Mesothelial cell of epicardium (in vitro differentiated cells): ENCODE measurements at regions not wholly inside any gene's neighbourhood (a gene's known extent, or its start where the extent isn't known, plus 50 kb on each side); places are given as distances from the start of the nearest gene placed in this dataset.

ENCODE experiments used
- DNase-seq, 2 experiments: peaks; one replicate each; pipeline ENCODE4 v3.0.0; 2021; ENCODE audit warnings: low spot score in 2 of 2; ENCODE audit not compliant: unreplicated experiment in 2 of 2
- H3K27ac Mint-ChIP-seq: 2 replicates; pipeline ENCODE4 v1.8.0; 2021; ENCODE audit warnings: mixed read lengths
- H3K27me3 Mint-ChIP-seq: 2 replicates; pipeline ENCODE4 v1.8.0; 2021; ENCODE audit warnings: low read depth, mixed read lengths
- H3K36me3 Mint-ChIP-seq: 2 replicates; pipeline ENCODE4 v1.8.0; 2021; ENCODE audit warnings: mixed read lengths
- H3K4me1 Mint-ChIP-seq: 2 replicates; pipeline ENCODE4 v1.8.0; 2021; ENCODE audit warnings: mixed read lengths
- H3K4me3 Mint-ChIP-seq: 2 replicates; pipeline ENCODE4 v1.8.0; 2021; ENCODE audit warnings: mild to moderate bottlenecking, moderate library complexity, mixed read lengths
- H3K9me3 Mint-ChIP-seq: 2 replicates; pipeline ENCODE4 v1.8.0; 2021; ENCODE audit warnings: mixed read lengths
- TF ChIP-seq, protein P1 (sequence below): fragments of 200-600 bp; sonication (generic); IDR thresholded peaks from one replicate; pipeline ENCODE4 v1.5.0; 2021; ENCODE audit warnings: antibody characterized with exemption; ENCODE audit not compliant: unreplicated experiment

DNA sequence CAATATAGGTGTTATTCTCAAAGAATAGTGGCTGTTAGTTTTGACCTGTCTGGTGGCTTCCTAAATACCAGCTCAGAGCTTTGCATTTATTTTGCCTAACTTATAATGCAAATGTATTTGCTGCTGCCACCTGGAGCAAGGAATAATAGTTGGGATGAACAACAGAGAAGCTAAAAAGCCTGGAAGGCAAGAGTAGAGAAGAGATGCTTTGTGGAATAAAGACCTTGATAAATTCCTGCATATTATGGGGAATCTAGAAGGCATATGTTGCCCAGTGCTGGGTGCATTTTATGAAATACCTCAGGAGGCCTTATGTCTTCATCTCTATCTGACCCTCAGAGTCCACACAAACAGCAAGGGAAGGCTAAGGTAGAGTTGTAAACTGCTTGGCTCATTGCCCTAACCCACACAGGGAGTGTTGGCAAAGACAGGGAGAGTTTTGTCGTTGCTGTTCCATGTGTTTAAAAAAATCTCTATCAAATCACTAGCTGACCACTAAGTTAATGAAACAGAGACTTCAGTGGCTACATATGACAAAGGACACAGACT is 53.7 kb upstream of the SCAF11 start:
- Mint-ChIP-seq H3K36me3 (no peaks in the 10 kb centered on the region), H3K27me3 (no peaks in the 10 kb centered on the region), H3K4me1 (no peaks in the 10 kb centered on the region), H3K4me3 (no peak overlapping the region), H3K9me3 (peaks cover 50% of the 10 kb centered on the region), H3K27ac (no peak overlapping the region)
- DNase-seq, result no peak
- TF ChIP-seq, protein P1, sequence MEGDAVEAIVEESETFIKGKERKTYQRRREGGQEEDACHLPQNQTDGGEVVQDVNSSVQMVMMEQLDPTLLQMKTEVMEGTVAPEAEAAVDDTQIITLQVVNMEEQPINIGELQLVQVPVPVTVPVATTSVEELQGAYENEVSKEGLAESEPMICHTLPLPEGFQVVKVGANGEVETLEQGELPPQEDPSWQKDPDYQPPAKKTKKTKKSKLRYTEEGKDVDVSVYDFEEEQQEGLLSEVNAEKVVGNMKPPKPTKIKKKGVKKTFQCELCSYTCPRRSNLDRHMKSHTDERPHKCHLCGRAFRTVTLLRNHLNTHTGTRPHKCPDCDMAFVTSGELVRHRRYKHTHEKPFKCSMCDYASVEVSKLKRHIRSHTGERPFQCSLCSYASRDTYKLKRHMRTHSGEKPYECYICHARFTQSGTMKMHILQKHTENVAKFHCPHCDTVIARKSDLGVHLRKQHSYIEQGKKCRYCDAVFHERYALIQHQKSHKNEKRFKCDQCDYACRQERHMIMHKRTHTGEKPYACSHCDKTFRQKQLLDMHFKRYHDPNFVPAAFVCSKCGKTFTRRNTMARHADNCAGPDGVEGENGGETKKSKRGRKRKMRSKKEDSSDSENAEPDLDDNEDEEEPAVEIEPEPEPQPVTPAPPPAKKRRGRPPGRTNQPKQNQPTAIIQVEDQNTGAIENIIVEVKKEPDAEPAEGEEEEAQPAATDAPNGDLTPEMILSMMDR, result no peak
